Suppressor macrophage (primary cell): ENCODE measurements at regions not wholly inside any gene's neighbourhood (a gene's known extent, or its start where the extent isn't known, plus 50 kb on each side); places are given as distances from the start of the nearest gene placed in this dataset.
"Not testable (repeated sequence)": the region's sequence is repeated elsewhere in the genome, so short reads cannot be mapped to it uniquely, and the experiment has no call there.

Source experiments
- DNase-seq, 4 experiments: peaks; one replicate each; pipeline ENCODE4 v3.0.0-alpha.2; 2020 to 2022

GRCh38 chr4:179028321-179028720 lies 1586.1 kb upstream of the AGA start:
- no peak for DNase-seq

- no peak for DNase-seq
Measured at GRCh38 chr4:179029683-179030082, 1587.4 kb upstream of the AGA start.

- DNase-seq: no peak
Measured at GRCh38 chr4:179040259-179040658, 1598.0 kb upstream of the AGA start.

- DNase-seq: no peak
Measured at GRCh38 chr4:179048839-179049453, 1606.7 kb upstream of the AGA start.

GRCh38 chr4:179051206-179051605 lies 1609.0 kb upstream of the AGA start:
- DNase-seq: no peak

GRCh38 chr4:179059396-179059795 lies 1617.2 kb upstream of the AGA start:
- no peak for DNase-seq

GRCh38 chr4:179066254-179066653 lies 1624.0 kb upstream of the AGA start:
- not testable (repeated sequence) for DNase-seq

- DNase-seq: no peak
Measured at GRCh38 chr4:179071131-179071530, 1628.9 kb upstream of the AGA start.

GRCh38 chr4:179076865-179077264 lies 1634.6 kb upstream of the AGA start:
- no peak for DNase-seq

- DNase-seq: peak in 2 of 4 experiments; percentile 6 to 16
Measured at GRCh38 chr4:179095585-179096221, 1653.5 kb upstream of the AGA start.

- peak in 2 of 4 experiments; percentile 1 to 10 for DNase-seq
Measured at GRCh38 chr4:179097741-179098140, 1655.5 kb upstream of the AGA start.

- no peak for DNase-seq
Measured at GRCh38 chr4:179110356-179110755, 1668.1 kb upstream of the AGA start.

- no peak for DNase-seq
Measured at GRCh38 chr4:179110816-179111215, 1668.6 kb upstream of the AGA start.

GRCh38 chr4:179112441-179113170 lies 1670.4 kb upstream of the AGA start:
- DNase-seq: no peak

- no peak for DNase-seq
Measured at GRCh38 chr4:179114615-179115014, 1672.4 kb upstream of the AGA start.

- DNase-seq: no peak
Measured at GRCh38 chr4:179116011-179116410, 1673.8 kb upstream of the AGA start.

GRCh38 chr4:179116581-179116980 lies 1674.3 kb upstream of the AGA start:
- no peak for DNase-seq

GRCh38 chr4:179123084-179123483 lies 1680.8 kb upstream of the AGA start:
- DNase-seq: no peak

GRCh38 chr4:179124419-179124818 lies 1682.2 kb upstream of the AGA start:
- DNase-seq: no peak

- no peak for DNase-seq
Measured at GRCh38 chr4:179124957-179125356, 1682.7 kb upstream of the AGA start.

- no peak for DNase-seq
Measured at GRCh38 chr4:179125870-179126269, 1683.6 kb upstream of the AGA start.

- no peak for DNase-seq
Measured at GRCh38 chr4:179128299-179128698, 1686.1 kb upstream of the AGA start.

GRCh38 chr4:179130122-179130714 lies 1688.0 kb upstream of the AGA start:
- no peak for DNase-seq
